Sigmoid colon (tissue), 4 donors: ENCODE measurements at regions not wholly inside any gene's neighbourhood (a gene's known extent, or its start where the extent isn't known, plus 50 kb on each side); places are given as distances from the start of the nearest gene placed in this dataset.

Experiments
- EP300 ChIP-seq, 4 donors: sonication (generic); formaldehyde crosslinking; IDR thresholded peaks; one replicate each; pipeline ENCODE4 v1.6.1; 2017; ENCODE audit warnings: antibody characterized with exemption in 4 of 4
- POLR2A ChIP-seq, 2 donors: fragments of 450-650 bp; IDR thresholded peaks; one replicate each; pipeline ENCODE4 v1.6.1; 2016; ENCODE audit warnings: antibody characterized with exemption in 2 of 2, mild to moderate bottlenecking in 2 of 2, moderate library complexity in 2 of 2
- POLR2AphosphoS5 ChIP-seq, 4 donors: sonication (generic); formaldehyde crosslinking; IDR thresholded peaks; one replicate each; pipeline ENCODE4 v1.6.1; 2017; ENCODE audit warnings: antibody characterized with exemption in 4 of 4
- TF ChIP-seq, protein P1 (sequence below), 4 experiments: fragments of 450-650 bp in 3 of 4; fragments of 200-600 bp in 1 of 4; IDR thresholded peaks; one replicate each; pipeline ENCODE4 v1.5.1; 2016 to 2019; ENCODE audit warnings: antibody characterized with exemption in 4 of 4, mild to moderate bottlenecking in 3 of 4, moderate library complexity in 2 of 4

DNA sequence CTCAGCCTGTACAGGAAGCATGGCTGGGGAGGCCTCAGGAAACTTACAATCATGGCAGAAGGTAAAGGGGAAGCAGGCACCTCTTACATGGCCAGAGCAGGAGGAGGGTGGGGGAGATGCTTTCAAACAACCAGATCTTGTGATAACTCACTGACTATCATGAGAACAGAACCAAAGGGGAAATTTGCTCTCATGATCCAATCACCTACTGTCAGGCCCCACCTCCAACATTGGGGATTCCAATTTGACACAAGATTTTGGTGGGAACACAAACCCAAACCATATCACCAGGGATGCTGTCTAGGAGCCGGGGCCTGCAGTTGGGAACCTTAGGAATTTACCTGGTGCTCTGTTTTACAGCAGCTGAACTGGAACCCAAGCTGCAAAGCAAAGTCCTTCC is 191.1 kb upstream of the CITED2 start:
- TF ChIP-seq POLR2A (IDR thresholded peaks at IDR 0.05): no peak
- TF ChIP-seq POLR2AphosphoS5 (IDR thresholded peaks at IDR 0.05): no peak
- TF ChIP-seq, protein P1, sequence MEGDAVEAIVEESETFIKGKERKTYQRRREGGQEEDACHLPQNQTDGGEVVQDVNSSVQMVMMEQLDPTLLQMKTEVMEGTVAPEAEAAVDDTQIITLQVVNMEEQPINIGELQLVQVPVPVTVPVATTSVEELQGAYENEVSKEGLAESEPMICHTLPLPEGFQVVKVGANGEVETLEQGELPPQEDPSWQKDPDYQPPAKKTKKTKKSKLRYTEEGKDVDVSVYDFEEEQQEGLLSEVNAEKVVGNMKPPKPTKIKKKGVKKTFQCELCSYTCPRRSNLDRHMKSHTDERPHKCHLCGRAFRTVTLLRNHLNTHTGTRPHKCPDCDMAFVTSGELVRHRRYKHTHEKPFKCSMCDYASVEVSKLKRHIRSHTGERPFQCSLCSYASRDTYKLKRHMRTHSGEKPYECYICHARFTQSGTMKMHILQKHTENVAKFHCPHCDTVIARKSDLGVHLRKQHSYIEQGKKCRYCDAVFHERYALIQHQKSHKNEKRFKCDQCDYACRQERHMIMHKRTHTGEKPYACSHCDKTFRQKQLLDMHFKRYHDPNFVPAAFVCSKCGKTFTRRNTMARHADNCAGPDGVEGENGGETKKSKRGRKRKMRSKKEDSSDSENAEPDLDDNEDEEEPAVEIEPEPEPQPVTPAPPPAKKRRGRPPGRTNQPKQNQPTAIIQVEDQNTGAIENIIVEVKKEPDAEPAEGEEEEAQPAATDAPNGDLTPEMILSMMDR (IDR thresholded peaks at IDR 0.05): no peak
- no peak for TF ChIP-seq EP300 (IDR thresholded peaks at IDR 0.05)
